BLaER1 (cell line): ENCODE measurements at regions not wholly inside any gene's neighbourhood (a gene's known extent, or its start where the extent isn't known, plus 50 kb on each side); places are given as distances from the start of the nearest gene placed in this dataset.

Experiments
- H3K27ac ChIP-seq: shearing (Covaris generic); formaldehyde crosslinking; 2 replicates; pipeline ENCODE4 v1.8.1; 2022
- H3K27me3 ChIP-seq: shearing (Covaris generic); formaldehyde crosslinking; 2 replicates; pipeline ENCODE4 v1.8.1; 2022
- H3K36me3 ChIP-seq: shearing (Covaris generic); formaldehyde crosslinking; 2 replicates; pipeline ENCODE4 v1.8.1; 2022
- H3K4me1 ChIP-seq: shearing (Covaris generic); formaldehyde crosslinking; 2 replicates; pipeline ENCODE4 v1.8.1; 2022
- H3K4me2 ChIP-seq: shearing (Covaris generic); formaldehyde crosslinking; 2 replicates; pipeline ENCODE4 v1.8.1; 2022
- H3K4me3 ChIP-seq: shearing (Covaris generic); formaldehyde crosslinking; 2 replicates; pipeline ENCODE4 v1.8.1; 2022
- H3K9ac ChIP-seq: shearing (Covaris generic); formaldehyde crosslinking; 2 replicates; pipeline ENCODE4 v1.8.1; 2022
- H3K9me3 ChIP-seq: shearing (Covaris generic); formaldehyde crosslinking; 2 replicates; pipeline ENCODE4 v1.8.1; 2022
- H4K20me1 ChIP-seq: shearing (Covaris generic); formaldehyde crosslinking; 2 replicates; pipeline ENCODE4 v1.8.1; 2022
- Cebpa-rat ChIP-seq: shearing (Covaris generic); IDR thresholded peaks from 2 replicates; pipeline ENCODE4 v1.8.1; 2022

- no peak overlapping the region for H3K27ac ChIP-seq
- H3K27me3 ChIP-seq: no peaks in the 10 kb centered on the region
- no peak overlapping the region for H3K4me2 ChIP-seq
- no peak overlapping the region for H3K9ac ChIP-seq
- H3K9me3 ChIP-seq: peaks cover 37% of the 10 kb centered on the region
- H4K20me1 ChIP-seq: no peaks in the 10 kb centered on the region
- no peak overlapping the region for H3K4me3 ChIP-seq
- H3K4me1 ChIP-seq: no peaks in the 10 kb centered on the region
- H3K36me3 ChIP-seq: no peaks in the 10 kb centered on the region
- TF ChIP-seq Cebpa-rat: no peak
Observed at GRCh38 chr4:25592736-25593135, 62.9 kb upstream of the SLC34A2 start.
